Inflammatory macrophage treated with lipopolysaccharide for 4 hours (primary cell): ENCODE measurements at regions not wholly inside any gene's neighbourhood (a gene's known extent, or its start where the extent isn't known, plus 50 kb on each side); places are given as distances from the start of the nearest gene placed in this dataset.
A peak's percentile ranks its signal among the peaks of the same experiment; 100 is the strongest.

Experiments used
- DNase-seq: peaks from one replicate; pipeline ENCODE4 v3.0.0-alpha.2; 2020

DNA sequence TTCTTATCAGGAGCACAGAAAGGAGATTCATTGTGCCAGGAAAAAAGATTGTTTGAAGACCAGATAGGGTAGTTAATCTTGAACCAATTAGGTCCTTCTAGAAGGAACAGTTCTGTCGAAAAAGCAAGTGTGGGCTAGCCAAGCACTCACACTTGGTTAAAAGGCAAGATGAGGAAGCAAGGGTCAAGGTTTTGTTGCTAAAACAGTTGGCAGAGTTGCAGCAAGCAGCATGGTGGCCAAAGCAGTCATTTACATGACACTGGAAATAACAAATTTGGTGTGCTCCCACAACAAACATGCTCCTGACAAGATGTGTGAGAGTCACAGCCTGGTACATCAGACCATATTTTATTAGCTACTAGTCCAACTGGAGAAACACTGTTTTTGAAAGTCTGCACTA is 228.0 kb upstream of the CFAP20DC start:
- DNase-seq, result peak; percentile 12

GRCh38 chr3:59277201-59277600 is 227.4 kb upstream of the CFAP20DC start:
- DNase-seq, result no peak

DNA sequence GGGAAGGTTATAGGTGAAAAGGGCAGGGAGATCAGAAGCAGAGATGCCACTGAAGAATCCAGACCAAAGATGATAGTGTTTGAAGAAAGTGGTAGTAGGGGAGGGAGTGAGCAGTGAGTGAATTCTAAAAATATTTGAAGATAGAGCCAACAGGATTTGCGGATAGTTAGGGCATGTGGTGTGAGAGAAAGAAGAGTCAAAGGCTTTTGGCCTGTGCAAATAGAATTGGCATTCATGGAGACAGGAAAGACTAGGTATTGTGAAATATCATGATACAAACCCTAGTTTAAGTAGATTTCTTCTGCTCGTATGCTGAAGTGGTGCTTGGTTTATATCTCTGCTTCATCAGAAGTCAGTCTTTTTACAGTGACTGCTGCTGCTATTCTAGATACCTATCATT is 224.2 kb upstream of the CFAP20DC start:
- DNase-seq, result no peak

DNA sequence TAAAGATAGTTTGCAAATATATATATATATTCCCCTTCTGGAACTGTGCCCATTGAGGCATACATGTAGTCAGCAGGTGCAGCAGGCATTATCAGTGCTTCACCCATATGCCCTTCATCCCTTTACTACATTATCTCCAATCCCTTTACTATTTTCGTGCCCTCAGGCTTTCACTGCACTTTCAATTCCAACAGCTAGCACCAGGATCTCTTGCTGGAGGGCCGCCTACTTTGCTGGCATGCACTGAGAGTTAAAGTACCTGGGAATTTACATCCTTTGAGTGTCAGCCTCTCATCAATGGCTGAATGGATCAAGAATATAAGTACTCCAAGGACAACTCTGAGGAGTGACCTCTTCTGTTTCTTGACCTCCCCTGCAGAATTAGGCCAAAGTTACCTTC is 222.1 kb upstream of the CFAP20DC start:
- no peak for DNase-seq

DNA sequence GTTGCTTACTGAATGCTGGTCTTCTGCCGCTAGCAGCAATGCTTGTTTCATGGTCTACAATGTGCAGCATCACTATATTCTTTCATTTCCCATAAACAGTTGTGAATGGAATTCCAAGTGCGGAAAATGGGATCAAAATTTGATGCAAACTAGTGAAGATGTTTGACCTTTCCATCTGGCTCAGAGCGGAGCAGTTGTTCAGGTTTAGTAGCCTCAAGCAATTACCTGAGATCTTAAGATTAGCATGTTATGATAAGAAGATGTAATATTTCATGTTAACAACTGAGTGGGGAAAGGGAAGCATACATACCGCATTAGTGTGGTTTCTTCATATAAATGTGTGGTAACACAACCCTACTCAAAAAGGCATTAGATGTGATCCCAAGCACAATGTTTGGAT is 221.1 kb upstream of the CFAP20DC start:
- DNase-seq, result no peak

DNA sequence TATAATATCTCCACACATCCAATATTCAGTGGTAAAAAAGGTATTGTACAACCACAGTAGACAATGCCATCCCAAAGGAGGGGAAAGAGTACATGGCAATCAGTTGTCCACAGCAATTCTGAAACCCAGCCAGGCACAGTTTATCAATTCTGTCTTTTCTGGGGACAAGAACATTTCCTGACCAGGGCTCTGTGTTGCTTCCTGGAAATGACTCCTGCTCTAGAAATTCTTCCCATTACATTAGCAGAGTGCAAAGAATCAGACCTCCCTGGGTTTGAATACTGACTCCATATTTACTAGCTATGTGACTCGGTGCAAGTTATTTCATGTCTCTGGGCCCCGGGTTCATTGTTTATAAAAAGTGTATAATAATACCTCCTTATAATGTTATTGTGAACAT is 220.4 kb upstream of the CFAP20DC start:
- no peak for DNase-seq

DNA sequence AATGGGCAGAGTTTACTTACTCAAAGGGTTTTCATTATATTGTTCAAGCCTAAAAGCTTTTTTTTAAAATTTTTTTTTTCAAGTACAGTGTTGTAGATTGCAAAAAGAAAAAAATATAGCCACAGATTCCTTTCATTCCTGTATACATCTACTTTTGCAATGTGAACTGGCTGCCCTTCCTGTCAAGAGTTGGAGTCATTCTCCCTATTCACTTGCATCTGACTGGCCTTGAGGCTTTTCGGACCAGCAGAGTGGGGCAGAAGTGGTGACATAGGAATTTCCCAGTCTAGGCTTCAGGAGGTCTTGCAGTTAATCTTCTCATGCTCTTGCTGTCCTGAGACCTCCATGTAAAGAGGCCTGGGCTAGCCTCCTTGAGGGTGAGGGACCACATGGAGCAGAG is 218.3 kb upstream of the CFAP20DC start:
- DNase-seq, result peak; percentile 51

- DNase-seq, result no peak
These were observed 217.2 kb upstream of the CFAP20DC start for GRCh38 chr3:59267021-59267420.

GRCh38 chr3:59266551-59266950 is 216.7 kb upstream of the CFAP20DC start:
- no peak for DNase-seq

- peak; percentile 30 for DNase-seq
These were observed 215.7 kb upstream of the CFAP20DC start for GRCh38 chr3:59265566-59265965.

GRCh38 chr3:59264366-59264765 is 214.5 kb upstream of the CFAP20DC start:
- no peak for DNase-seq

- no peak for DNase-seq
These were observed 213.3 kb upstream of the CFAP20DC start for GRCh38 chr3:59263152-59263551.

DNA sequence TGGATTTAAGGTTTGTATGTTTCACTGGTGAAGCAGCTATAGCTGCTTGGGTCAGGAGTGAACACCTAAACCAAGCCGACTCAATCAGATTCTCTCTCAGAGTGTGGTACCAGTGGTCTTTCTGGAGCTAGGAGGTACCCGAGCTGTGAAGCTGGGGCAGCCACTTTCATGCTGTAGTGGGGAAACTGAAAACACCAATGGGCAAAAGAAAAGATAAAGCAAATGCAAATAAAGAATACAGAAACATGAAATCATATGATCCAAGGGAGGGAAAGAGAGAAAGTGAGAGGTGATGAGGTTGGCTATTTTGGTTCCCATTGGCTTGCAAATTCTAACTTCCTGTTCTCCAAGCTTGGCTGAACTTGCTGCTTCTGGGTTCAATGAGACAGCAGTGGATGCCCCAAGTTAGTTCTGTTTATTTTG is 212.3 kb upstream of the CFAP20DC start:
- DNase-seq, result peak; percentile 32

GRCh38 chr3:59261009-59261408 is 211.2 kb upstream of the CFAP20DC start:
- no peak for DNase-seq

- no peak for DNase-seq
These were observed 208.9 kb upstream of the CFAP20DC start for GRCh38 chr3:59258550-59259260.

GRCh38 chr3:59257506-59257905 is 207.7 kb upstream of the CFAP20DC start:
- DNase-seq, result no peak

- no peak for DNase-seq
These were observed 206.4 kb upstream of the CFAP20DC start for GRCh38 chr3:59256230-59256629.

- DNase-seq, result no peak
These were observed 205.2 kb upstream of the CFAP20DC start for GRCh38 chr3:59254976-59255375.

GRCh38 chr3:59254433-59254832 is 204.6 kb upstream of the CFAP20DC start:
- no peak for DNase-seq

- DNase-seq, result no peak
These were observed 203.7 kb upstream of the CFAP20DC start for GRCh38 chr3:59253523-59253922.

DNA sequence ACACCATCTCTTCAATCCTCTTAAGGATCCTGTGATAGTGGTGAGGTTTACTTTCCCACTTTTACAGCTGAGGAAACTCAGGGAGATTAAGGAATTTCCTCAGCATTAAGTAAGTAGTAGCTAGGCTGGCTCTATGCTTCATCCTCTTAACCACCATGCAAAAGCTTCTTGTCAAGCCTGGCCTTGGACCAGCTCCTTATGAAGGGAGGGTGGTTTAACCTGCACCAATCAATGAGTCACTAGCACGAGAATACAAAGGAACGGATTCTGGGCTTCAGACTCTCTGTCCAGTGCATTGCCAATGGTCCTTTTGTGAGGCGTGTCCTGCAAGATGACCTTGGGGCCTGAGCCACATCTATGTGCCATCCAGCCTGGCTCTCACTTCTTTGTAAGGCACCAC is 202.0 kb upstream of the CFAP20DC start:
- DNase-seq, result no peak

DNA sequence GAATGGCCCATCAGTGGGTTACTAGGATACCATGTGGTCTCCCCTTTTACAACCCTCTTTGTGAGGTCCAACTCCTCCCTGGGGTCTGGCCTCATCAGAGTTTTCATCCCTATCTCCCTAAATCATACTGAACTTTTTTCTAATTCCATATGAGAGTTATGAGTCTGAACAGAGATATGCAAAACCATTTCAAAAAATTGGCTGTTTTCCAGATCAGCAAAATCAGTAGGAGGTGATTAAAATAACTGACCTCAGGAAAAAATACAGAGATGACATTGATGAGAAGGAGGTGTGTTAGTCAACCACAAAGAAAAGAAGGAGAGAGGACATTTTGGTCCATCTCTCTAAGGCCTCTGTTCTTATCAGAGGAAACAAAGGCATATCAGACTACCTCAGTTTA is 200.8 kb upstream of the CFAP20DC start:
- DNase-seq, result no peak

DNA sequence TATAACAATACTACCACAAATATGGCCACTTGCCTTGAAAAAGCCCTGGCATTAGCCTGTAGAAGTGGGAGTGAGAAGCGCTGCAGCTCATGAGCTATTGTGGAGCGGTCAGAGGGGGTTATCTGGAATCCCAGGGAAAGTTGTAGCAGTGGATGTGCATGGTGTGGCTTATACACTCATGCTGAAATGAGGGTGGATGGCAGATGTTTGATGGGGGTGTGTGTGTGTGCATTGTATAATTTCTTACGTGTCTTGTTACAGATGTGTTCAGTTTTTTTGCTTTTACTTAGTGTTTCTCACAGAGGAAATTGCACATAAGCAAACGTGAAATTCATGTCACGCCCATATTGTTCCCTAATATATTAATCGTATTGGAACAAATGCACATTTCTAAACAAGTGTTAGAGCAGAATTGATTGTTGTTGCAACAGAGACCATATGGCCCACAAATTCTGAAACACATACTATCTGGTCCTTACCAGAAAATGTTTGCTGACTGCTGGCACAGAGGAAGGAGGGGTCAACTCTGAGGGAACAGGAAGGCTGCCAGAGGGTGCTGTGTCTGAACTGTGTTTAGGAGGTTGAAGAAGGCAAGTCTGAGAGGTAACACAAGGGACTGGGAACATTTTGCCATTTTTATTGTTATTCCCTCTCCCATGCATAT is 200.0 kb upstream of the CFAP20DC start:
- no peak for DNase-seq

GRCh38 chr3:59249004-59249403 is 199.2 kb upstream of the CFAP20DC start:
- DNase-seq, result no peak

DNA sequence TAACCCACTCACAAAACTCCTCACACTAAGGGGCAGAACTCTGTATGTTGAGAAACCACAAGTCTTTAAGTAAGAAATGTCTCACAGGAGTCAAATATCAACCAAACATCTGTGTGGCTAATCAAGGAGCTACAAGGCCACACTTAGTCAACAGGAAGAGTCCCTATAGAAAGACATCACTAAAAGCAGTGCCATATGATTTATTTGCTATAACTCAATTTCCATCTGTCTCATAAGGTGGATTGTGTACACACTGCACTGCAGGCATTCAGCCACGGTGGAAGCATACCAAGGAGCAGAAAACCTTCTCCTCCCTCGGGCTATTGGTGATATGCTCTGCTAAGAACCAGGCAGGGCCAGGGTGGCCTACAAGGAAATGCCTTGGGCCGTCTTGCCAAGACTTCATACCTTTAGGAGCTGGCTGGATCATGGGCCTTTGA is 197.6 kb upstream of the CFAP20DC start:
- DNase-seq, result no peak
